Mucosa of gallbladder (tissue), 1 donor: ENCODE measurements at regions not wholly inside any gene's neighbourhood (a gene's known extent, or its start where the extent isn't known, plus 50 kb on each side); places are given as distances from the start of the nearest gene placed in this dataset.

Source experiments
- DNase-seq: peaks from one replicate; pipeline ENCODE4 v3.0.0-alpha.2; 2020; ENCODE audit warnings: low spot score
- donor health status: DM: no; HTN: no; CAD: no.

- no peak for DNase-seq
These were observed 365.4 kb downstream of the SS18 start for GRCh38 chr18:25724997-25725396.

GRCh38 chr18:25724121-25724520, 366.3 kb downstream of the SS18 start:
- no peak for DNase-seq

DNA sequence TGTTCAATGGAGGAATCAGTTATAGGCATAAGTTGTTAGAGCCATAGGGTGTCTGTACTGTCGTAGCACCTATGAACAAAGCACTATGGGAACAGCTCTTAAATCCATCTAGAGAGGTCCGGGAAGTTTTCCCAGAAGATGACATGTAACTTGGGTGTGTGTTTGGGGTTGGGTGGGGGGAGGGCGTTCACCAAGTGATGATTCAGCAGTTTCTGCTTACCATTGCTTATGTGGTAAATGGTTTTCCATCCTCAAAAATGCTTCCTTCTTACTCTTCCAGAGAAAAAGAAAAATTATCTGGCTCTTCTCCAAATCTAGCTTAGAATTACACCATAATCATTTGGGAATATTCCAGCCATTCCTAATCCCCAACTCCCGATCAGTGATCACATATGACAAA, 361.1 kb upstream of the ZNF521 start:
- DNase-seq: no peak

GRCh38 chr18:25710981-25711380, 359.0 kb upstream of the ZNF521 start:
- no peak for DNase-seq

- no peak for DNase-seq
These were observed 353.7 kb upstream of the ZNF521 start for GRCh38 chr18:25705650-25706049.

DNA sequence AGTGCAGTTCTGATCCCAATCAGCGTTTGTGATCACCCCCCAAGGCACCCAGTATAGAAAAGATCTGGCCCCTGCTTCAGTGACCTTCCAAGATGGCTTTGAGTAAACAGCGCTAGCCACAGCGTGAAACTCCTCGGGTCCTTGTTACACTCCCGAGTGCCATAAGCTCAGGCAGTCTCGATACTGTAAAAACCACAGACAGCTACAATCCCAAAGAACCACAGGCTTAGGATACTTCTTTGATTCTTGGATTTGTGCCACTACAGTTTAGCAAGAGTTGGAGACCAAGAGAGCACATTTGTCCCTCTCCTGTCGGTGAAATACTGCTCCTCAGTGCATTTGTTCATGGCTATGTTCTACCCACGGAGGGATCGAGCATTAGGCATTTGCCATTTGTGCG, 352.5 kb upstream of the ZNF521 start:
- no peak for DNase-seq

- no peak for DNase-seq
These were observed 352.1 kb upstream of the ZNF521 start for GRCh38 chr18:25704071-25704470.

DNA sequence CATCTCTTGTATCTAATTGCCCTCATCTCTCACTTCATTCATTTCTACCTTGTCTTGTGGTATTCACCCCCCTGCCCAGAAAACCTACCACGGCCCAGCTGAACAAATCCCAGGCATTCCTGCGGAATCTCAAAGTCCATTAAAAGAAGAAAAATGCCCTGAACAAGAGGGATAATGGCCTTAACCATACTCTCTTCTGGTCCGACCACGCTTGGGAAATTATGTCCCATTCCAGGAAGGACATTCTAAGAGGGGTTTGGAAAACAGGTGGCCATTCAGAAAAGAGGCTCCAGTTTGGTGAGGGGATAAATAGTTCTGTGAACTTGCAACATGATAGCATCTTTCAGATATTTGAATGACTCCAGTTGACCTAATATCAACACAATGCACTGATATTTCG, 349.9 kb upstream of the ZNF521 start:
- no peak for DNase-seq

- no peak for DNase-seq
These were observed 335.1 kb upstream of the ZNF521 start for GRCh38 chr18:25686960-25687500.

DNA sequence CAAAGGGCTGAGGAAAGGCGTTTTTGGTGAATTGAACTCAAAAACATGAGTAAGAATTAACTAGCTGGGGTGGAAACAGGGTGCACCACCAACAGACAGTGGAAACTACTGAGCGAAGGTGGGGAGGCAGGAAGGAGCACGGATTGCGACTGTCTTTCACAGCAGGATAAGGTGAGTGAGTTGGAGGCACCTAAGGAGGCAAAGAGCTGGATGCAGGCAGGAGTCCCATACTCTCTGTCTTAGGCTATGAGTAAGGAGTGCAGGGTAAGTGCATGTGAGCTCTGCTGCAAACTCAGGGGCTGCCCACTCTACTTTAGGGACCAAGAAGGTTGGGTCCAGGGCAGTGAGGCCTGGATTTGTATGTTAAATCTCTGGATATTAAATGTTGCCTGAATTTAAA, 333.1 kb upstream of the ZNF521 start:
- DNase-seq: no peak

DNA sequence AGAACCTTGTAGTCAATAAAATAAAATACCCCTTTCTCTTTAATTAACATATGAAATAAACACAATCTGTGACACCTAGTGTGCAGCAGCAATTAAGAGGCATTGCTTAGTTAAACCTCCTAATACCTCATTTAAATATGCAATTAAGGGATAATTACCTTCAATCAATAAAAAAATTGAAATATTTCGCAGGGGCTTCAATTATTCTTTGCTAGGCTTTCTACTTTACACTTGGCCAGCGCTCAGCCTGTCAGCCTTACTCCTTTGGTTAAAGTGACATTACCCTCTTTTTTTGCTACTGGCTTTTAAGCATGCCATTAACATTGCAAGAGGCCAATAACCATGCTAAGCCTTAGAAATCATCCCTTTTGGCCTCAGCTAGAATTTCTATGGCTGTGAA, 327.5 kb upstream of the ZNF521 start:
- no peak for DNase-seq

- no peak for DNase-seq
These were observed 326.3 kb upstream of the ZNF521 start for GRCh38 chr18:25678221-25678620.

DNA sequence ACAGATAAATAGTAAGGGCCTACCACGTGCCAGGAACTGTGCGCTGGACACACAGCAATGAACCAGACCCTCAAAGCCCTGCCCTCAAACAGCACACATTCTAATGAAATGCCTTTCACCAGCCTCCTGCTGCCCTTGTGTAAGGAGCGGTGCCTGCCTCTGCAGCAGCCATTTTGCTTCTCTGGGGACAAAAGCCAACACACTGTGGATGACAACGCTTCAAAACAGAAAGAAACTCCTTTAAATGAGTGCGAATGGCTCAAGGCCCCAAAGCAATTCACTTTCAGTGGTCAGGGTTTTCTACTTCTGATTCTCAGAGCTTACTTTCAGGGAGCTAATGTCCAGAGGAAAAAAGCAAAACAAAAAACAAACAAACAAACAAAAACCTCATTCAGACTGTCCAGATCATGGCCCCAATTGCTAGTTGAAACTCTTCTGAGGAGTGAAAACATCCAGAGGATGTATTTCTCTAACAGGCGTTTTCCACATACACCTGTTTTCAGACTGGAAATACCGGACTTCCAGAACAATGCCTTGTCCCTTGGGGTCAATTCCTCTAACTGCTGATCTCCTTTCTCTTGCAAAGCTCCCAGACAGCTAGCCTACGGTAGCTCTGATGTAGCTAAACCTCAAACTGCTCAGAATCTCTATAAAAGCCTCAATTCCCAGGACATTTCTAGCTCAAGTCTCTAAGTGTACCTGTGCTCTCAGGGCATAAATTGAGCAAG, 323.3 kb upstream of the ZNF521 start:
- no peak for DNase-seq

DNA sequence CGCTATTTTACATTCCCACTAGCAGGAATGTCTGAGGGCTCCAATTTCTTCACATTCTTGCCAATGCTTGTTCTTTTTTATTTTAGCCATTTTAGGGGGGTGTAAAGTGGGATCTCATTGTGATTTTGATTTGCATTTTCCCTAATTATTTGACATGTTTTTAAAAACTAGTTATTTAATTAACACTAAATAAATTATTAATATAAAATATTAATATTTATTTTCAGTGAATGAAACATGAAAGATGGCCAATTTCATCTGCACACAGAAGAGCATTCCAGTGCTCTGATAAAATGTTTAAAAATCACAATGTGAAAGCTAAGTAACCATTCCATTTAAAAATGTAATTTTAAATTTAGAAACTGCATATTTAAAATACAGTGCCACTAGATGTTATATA, 322.2 kb upstream of the ZNF521 start:
- no peak for DNase-seq

DNA sequence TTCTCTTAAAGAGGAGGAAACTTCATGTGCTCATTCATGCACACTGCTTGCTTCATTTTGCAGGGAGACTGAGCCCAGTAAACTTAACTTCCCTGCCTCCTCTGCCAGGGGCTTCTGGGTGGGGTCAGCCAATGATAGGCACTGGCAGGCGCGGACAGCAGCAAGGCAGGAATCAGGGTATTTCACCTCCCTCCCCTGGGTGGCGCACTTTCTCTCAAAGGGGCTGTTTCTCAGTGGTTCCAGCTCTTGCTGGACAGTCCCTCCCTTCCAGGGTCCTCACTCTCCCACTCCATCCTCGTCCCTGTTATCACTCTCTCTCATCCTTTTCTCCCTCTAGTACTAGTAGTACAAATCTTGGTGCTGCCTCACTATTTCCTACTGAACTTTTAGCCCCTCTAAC, 320.5 kb upstream of the ZNF521 start:
- no peak for DNase-seq

DNA sequence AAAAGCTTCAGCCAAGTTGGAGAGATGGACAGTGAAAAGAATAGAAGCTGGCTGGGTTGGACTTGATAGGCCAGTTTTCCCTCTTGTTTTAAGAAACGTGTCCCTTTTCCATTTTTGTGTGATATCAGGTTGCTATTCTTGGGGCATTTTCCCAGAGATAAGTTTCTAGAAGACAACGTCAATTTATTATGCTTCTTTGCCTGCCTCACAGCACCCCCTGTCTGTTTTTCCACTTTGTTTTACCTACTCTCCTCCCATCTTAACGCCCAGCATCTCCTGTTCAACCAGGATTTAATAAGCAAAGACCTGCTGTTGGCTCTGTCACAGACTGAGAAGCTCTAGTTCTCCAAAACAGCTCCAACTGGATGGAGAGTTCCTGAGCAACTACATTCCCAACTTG, 317.8 kb upstream of the ZNF521 start:
- no peak for DNase-seq

- DNase-seq: no peak
These were observed 310.3 kb upstream of the ZNF521 start for GRCh38 chr18:25662272-25662671.

- no peak for DNase-seq
These were observed 309.9 kb upstream of the ZNF521 start for GRCh38 chr18:25661831-25662230.

- DNase-seq: no peak
These were observed 307.6 kb upstream of the ZNF521 start for GRCh38 chr18:25659541-25659940.

GRCh38 chr18:25658476-25658875, 306.5 kb upstream of the ZNF521 start:
- no peak for DNase-seq

DNA sequence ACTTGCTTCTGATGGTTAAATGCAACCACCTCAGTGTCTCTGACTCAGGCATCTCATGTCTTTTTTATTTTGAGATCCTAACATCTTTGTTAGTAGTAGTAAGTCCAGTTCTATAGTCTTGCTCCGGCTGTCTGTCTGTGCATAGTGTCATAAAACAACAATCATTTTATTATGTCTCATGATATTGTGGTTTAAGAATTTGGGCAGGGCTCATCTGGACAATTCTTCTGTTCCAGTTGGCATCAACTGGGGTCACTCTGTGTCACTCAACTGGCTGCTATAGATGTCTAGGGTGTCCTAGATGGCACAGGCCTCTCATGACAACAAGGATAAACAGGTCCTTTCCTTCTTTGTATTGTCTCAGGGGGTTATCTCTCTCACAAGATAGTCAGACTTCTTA, 299.6 kb upstream of the ZNF521 start:
- no peak for DNase-seq

- DNase-seq: no peak
These were observed 298.4 kb upstream of the ZNF521 start for GRCh38 chr18:25650201-25650941.

- DNase-seq: no peak
These were observed 296.8 kb upstream of the ZNF521 start for GRCh38 chr18:25648716-25649260.
